ENCODE measurements at regions not wholly inside any gene's neighbourhood (a gene's known extent, or its start where the extent isn't known, plus 50 kb on each side); places are given as distances from the start of the nearest gene placed in this dataset.

GRCh38 chr18:2459886-2460285 is 111.4 kb downstream of the METTL4 start:
- Histone ChIP-seq H3K9me3 (ENCODE audit: insufficient read depth, low read length, severe bottlenecking) (no peaks in the 10 kb centered on the region), H3K36me3 (ENCODE audit: insufficient read depth, low read length) (no peaks in the 10 kb centered on the region), H3K4me3 (ENCODE audit: low read depth in 1 of 2, low read length in 2 of 2) (no peak overlapping the region), H3K79me2 (ENCODE audit: insufficient read depth, low read length) (no peaks in the 10 kb centered on the region), H3K4me1 (ENCODE audit: insufficient read depth, low read length) (no peaks in the 10 kb centered on the region), H4K20me1 (ENCODE audit: insufficient read depth, low read length) (no peaks in the 10 kb centered on the region), H3K27me3 (ENCODE audit: insufficient read depth, low read length, poor library complexity) (peaks cover under 1% of the 10 kb centered on the region), H3K4me2 (ENCODE audit: insufficient read depth, low read length) (no peak overlapping the region), H2AFZ (ENCODE audit: low read depth, low read length) (no peak overlapping the region), H3K27ac (ENCODE audit: low read length) (no peak overlapping the region), H3K9ac (ENCODE audit: low read depth, low read length) (no peak overlapping the region)
- ATAC-seq (ENCODE audit: insufficient read depth, low read depth), result no peak
- no peak for TF ChIP-seq CTCF (IDR thresholded peaks at IDR 0.05; ENCODE audit: borderline replicate concordance, extremely low read depth, low read length, poor library complexity, severe bottlenecking)
- no peak for DNase-seq

GRCh38 chr18:2466978-2467377 is 104.3 kb downstream of the METTL4 start:
- H2AFZ ChIP-seq (ENCODE audit: low read depth, low read length), result no peak overlapping the region
- H3K9ac ChIP-seq (ENCODE audit: low read depth, low read length), result no peak overlapping the region
- DNase-seq (no peak), ATAC-seq (ENCODE audit: insufficient read depth, low read depth) (no peak)
- H3K9me3 ChIP-seq (ENCODE audit: insufficient read depth, low read length, severe bottlenecking), result no peaks in the 10 kb centered on the region
- no peaks in the 10 kb centered on the region for H3K4me1 ChIP-seq (ENCODE audit: insufficient read depth, low read length)
- no peak for TF ChIP-seq CTCF (IDR thresholded peaks at IDR 0.05; ENCODE audit: borderline replicate concordance, extremely low read depth, low read length, poor library complexity, severe bottlenecking)
- no peak for TF ChIP-seq EZH2 (IDR thresholded peaks at IDR 0.05; ENCODE audit: borderline replicate concordance, low read depth, low read length, severe bottlenecking)
- H3K79me2 ChIP-seq (ENCODE audit: insufficient read depth, low read length), result no peaks in the 10 kb centered on the region
- H3K27me3 ChIP-seq (ENCODE audit: insufficient read depth, low read length, poor library complexity), result peaks cover 4% of the 10 kb centered on the region
- no peaks in the 10 kb centered on the region for H3K36me3 ChIP-seq (ENCODE audit: insufficient read depth, low read length)
- no peak overlapping the region for H3K4me2 ChIP-seq (ENCODE audit: insufficient read depth, low read length)
- no peak overlapping the region for H3K27ac ChIP-seq (ENCODE audit: low read length)
- H4K20me1 ChIP-seq (ENCODE audit: insufficient read depth, low read length), result no peaks in the 10 kb centered on the region
- no peak overlapping the region for H3K4me3 ChIP-seq (ENCODE audit: low read depth in 1 of 2, low read length in 2 of 2)

- TF ChIP-seq EZH2 (IDR thresholded peaks at IDR 0.05; ENCODE audit: borderline replicate concordance, low read depth, low read length, severe bottlenecking), result no peak
- TF ChIP-seq CTCF (IDR thresholded peaks at IDR 0.05; ENCODE audit: borderline replicate concordance, extremely low read depth, low read length, poor library complexity, severe bottlenecking), result no peak
- Histone ChIP-seq H3K4me3 (ENCODE audit: low read depth in 1 of 2, low read length in 2 of 2) (no peak overlapping the region), H3K4me2 (ENCODE audit: insufficient read depth, low read length) (no peak overlapping the region), H4K20me1 (ENCODE audit: insufficient read depth, low read length) (no peaks in the 10 kb centered on the region), H2AFZ (ENCODE audit: low read depth, low read length) (no peak overlapping the region), H3K36me3 (ENCODE audit: insufficient read depth, low read length) (no peaks in the 10 kb centered on the region), H3K4me1 (ENCODE audit: insufficient read depth, low read length) (no peaks in the 10 kb centered on the region), H3K9me3 (ENCODE audit: insufficient read depth, low read length, severe bottlenecking) (no peaks in the 10 kb centered on the region), H3K79me2 (ENCODE audit: insufficient read depth, low read length) (no peaks in the 10 kb centered on the region), H3K27ac (ENCODE audit: low read length) (no peak overlapping the region), H3K9ac (ENCODE audit: low read depth, low read length) (no peak overlapping the region), H3K27me3 (ENCODE audit: insufficient read depth, low read length, poor library complexity) (peaks cover 4% of the 10 kb centered on the region)
- DNase-seq (no peak), ATAC-seq (ENCODE audit: insufficient read depth, low read depth) (no peak)
These were observed 103.3 kb downstream of the METTL4 start for GRCh38 chr18:2468051-2468450.

GRCh38 chr18:2471523-2471922 is 99.8 kb downstream of the METTL4 start:
- H3K9me3 ChIP-seq (ENCODE audit: insufficient read depth, low read length, severe bottlenecking), result no peaks in the 10 kb centered on the region
- no peaks in the 10 kb centered on the region for H3K4me1 ChIP-seq (ENCODE audit: insufficient read depth, low read length)
- TF ChIP-seq CTCF (IDR thresholded peaks at IDR 0.05; ENCODE audit: borderline replicate concordance, extremely low read depth, low read length, poor library complexity, severe bottlenecking) (peak; percentile 30), EZH2 (IDR thresholded peaks at IDR 0.05; ENCODE audit: borderline replicate concordance, low read depth, low read length, severe bottlenecking) (no peak)
- no peak overlapping the region for H3K4me3 ChIP-seq (ENCODE audit: low read depth in 1 of 2, low read length in 2 of 2)
- ATAC-seq (ENCODE audit: insufficient read depth, low read depth), result no peak
- H3K27me3 ChIP-seq (ENCODE audit: insufficient read depth, low read length, poor library complexity), result no peaks in the 10 kb centered on the region
- no peak overlapping the region for H3K4me2 ChIP-seq (ENCODE audit: insufficient read depth, low read length)
- H3K79me2 ChIP-seq (ENCODE audit: insufficient read depth, low read length), result no peaks in the 10 kb centered on the region
- no peak for DNase-seq
- no peak overlapping the region for H3K27ac ChIP-seq (ENCODE audit: low read length)
- H3K36me3 ChIP-seq (ENCODE audit: insufficient read depth, low read length), result no peaks in the 10 kb centered on the region
- H2AFZ ChIP-seq (ENCODE audit: low read depth, low read length), result no peak overlapping the region
- H3K9ac ChIP-seq (ENCODE audit: low read depth, low read length), result no peak overlapping the region
- H4K20me1 ChIP-seq (ENCODE audit: insufficient read depth, low read length), result no peaks in the 10 kb centered on the region

All from DND-41 (cell line).